Activated naive CD4-positive, alpha-beta T cell treated with anti-CD3 and anti-CD28 coated beads, Interleukin-2, amount 50 U/mL, for 72 hours (primary cell): ENCODE measurements at regions not wholly inside any gene's neighbourhood (a gene's known extent, or its start where the extent isn't known, plus 50 kb on each side); places are given as distances from the start of the nearest gene placed in this dataset.

Experiments
- ATAC-seq, 2 donors: fragments of 150-1000 bp; cut with Tn5 transposase; 2 replicates each; pipeline ENCODE4 v1.10.0; 2021; ENCODE audit warnings: mild to moderate bottlenecking in 2 of 2, moderate library complexity in 2 of 2
- DNase-seq, 2 donors: peaks; one replicate each; pipeline ENCODE4 v3.0.0; 2021 to 2022; ENCODE audit warnings: low spot score in 2 of 2
- H3K27ac Mint-ChIP-seq, 2 donors: one replicate each; pipeline ENCODE4 v1.8.0; 2022; ENCODE audit warnings: mild to moderate bottlenecking in 2 of 2, mixed read lengths in 2 of 2
- H3K36me3 Mint-ChIP-seq, 2 donors: one replicate each; pipeline ENCODE4 v1.8.0; 2022; ENCODE audit warnings: mixed read lengths in 2 of 2
- H3K9me3 Mint-ChIP-seq, 2 donors: one replicate each; pipeline ENCODE4 v1.8.0; 2022; ENCODE audit warnings: mixed read lengths in 2 of 2

DNA sequence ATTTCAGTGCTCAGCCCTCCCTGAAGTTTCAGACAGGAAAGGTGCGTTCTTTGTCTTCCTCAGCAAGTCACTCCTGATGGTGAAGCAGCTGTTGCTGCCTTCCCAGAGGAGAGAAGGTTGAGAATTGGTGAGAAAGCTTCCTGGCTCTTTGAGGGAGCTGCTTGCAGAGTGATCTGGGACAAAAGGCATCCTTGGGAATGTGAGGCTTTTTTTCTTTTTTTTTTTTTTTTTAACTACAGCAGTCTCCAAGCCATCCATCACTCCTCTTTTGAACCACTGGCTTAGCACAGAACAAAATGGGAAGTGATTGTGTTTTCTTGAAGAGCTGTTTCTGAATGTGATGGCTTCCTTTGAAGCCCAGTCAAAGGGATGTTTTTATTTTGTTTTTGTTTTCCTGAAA lies 120.4 kb upstream of the LRIG3 start:
- ATAC-seq (no peak), DNase-seq (no peak)
- no peak overlapping the region for H3K27ac Mint-ChIP-seq
- peaks cover 7 to 10% of the 10 kb centered on the region in 2 donors for H3K9me3 Mint-ChIP-seq
- H3K36me3 Mint-ChIP-seq, result no peaks in the 10 kb centered on the region

DNA sequence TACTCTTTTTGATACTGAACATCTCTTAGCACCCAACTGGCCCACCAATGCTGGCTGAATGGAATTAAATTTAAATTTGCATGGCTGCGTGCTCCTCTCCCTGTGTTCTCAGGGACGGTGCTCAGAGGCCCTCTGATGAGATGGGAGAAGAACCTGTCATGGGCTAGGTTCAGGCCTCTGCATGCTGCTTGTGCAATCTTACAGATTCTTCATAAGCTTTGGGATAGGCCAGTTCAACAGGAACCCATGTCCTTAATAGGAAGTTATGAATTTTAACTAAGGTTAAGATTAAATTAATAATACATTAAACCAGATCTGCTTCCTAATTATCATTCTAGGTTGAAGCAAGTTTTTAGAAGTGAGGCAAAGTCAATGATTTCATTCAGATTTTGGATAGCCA lies 119.7 kb upstream of the LRIG3 start:
- no peaks in the 10 kb centered on the region for H3K36me3 Mint-ChIP-seq
- DNase-seq, result no peak
- peaks cover 7 to 10% of the 10 kb centered on the region in 2 donors for H3K9me3 Mint-ChIP-seq
- ATAC-seq, result no peak
- H3K27ac Mint-ChIP-seq, result no peak overlapping the region

DNA sequence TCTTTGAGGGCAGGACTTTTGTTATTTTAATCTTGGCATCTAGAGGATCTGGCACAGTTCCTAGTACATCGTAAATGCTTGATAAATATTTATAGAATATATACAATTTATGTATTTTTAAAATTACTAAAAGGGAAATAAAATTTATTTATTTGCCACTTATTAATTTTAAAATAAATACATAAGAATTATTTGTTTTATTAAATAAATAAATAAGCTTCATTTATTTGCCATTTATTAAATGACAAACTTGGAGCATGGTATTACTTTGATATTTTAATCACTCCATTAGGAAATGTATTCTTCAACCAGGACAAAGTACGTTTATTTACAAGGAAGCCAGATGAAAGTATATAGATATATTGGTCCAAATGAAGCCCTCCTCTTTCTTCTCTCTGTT lies 118.7 kb upstream of the LRIG3 start:
- DNase-seq (no peak), ATAC-seq (no peak)
- Mint-ChIP-seq H3K27ac (no peak overlapping the region), H3K9me3 (peaks cover 7 to 10% of the 10 kb centered on the region in 2 donors), H3K36me3 (no peaks in the 10 kb centered on the region)

DNA sequence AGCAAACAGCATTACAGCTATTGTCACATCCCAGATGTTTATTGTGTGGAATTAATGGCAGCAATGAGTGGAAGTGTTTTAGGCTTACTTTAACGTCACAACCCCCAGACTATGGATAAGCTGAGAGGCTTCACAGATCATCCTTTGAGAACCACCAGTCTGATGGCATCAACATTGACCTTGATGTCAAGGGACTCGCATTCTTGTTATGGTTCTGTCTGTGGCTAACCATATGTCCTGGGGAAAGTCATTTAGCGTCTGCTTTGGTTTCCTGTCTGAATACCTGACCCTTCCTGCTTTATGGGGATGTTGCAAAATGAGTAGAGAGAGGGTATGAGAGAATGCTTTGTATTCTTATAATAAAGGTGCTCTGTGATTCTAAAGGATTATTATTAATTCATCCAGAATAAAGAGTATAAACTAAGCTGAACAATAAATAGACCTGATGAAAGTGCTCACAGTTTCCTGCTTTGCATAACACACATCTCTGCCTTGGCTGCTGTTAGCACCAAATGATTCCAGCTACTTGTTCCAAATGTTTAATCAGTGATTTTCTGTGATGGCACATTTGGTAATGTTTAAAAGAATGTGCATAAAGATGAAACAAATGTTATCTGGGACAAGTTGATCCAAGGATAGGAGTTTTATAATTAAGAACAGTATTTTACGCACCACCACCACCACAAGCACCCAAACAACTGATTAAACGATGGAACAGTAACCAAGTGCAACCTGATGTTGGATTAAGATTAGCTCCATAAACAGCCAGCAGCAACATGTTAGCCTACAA lies 116.9 kb upstream of the LRIG3 start:
- Mint-ChIP-seq H3K36me3 (no peaks in the 10 kb centered on the region), H3K27ac (no peak overlapping the region), H3K9me3 (peaks cover 7 to 10% of the 10 kb centered on the region in 2 donors)
- no peak for ATAC-seq
- DNase-seq, result no peak

DNA sequence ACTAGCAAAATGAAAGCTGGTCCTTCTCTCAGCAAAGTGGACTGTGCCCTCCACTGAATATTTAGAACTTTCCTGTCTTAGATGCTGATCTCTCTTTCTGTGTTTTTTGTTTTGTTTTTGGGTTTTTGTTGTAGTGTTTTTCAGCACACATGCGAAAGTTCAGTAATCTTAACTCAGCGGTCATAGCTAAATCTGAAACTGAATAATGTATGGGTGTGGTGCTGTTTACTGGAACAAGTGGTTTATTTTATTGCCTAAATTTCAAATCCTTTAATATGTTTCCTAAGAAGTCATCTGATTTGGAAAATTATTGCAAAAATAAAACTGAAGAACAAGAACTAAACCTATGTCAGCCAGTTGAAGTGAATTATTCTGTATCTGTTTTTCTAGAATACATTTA lies 116.0 kb upstream of the LRIG3 start:
- H3K27ac Mint-ChIP-seq, result no peak overlapping the region
- DNase-seq (no peak), ATAC-seq (no peak)
- H3K36me3 Mint-ChIP-seq, result no peaks in the 10 kb centered on the region
- peaks cover 3 to 11% of the 10 kb centered on the region in 2 donors for H3K9me3 Mint-ChIP-seq

DNA sequence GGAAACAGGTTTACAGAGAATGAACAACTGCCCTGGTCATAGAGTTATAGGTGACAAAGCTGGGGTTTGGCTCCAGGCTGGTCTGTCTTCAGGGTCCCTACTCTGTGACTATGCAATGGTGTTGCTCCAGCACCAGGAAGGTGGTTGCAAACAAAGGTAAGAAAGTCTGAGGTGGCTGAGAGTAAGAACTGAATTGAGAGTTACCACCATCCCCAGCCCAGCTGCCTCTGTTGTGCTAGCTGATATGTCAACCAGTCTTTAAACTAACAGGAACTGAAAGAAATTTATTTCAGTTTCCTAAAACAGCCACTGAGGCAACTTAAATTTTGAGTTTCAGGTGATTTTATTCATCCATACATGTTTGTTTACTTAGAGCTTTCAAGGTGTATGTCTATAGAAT lies 111.0 kb upstream of the LRIG3 start:
- Mint-ChIP-seq H3K27ac (no peak overlapping the region), H3K9me3 (peaks cover 0 to 6% of the 10 kb centered on the region in 2 donors), H3K36me3 (no peaks in the 10 kb centered on the region)
- ATAC-seq (no peak), DNase-seq (no peak)

DNA sequence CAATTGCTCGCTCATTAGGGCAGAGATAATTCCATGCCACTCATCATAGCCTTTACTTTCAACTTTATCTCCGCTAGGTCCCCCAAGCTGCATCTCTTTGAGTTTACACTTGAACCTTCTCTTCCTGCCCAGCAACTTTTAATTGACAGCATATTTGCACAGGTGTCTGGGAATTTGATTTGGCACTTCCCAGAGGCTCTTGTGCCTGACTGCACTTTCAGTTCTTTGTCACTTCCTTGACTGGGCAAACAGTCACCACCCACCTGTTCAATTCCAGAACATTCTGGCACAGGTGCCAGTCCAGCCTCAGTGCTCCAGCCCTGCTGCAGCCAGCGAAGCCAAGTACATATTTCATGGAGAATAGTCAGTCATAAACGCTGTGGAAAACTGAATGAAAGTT lies 110.1 kb upstream of the LRIG3 start:
- Mint-ChIP-seq H3K36me3 (no peaks in the 10 kb centered on the region), H3K27ac (no peak overlapping the region), H3K9me3 (peaks cover 0 to 6% of the 10 kb centered on the region in 2 donors)
- ATAC-seq (no peak), DNase-seq (no peak)

DNA sequence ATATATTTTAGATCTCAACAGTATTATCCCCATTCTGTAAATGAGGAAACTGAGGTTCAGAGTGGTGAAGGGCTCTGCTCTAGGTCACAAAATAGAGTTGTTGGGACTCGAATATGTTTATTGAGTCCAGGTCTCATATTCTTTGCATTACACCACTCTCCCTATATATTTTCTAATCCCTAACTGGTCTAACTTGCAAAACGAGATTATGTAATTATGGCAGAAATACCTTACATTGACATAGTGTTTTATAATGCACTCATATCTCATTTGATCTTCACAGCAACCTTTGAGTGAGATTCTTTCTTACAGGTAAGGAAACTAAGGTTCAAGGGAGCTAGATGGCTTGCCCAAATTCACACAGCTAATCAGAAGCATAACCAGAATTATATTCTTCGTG lies 106.9 kb upstream of the LRIG3 start:
- peaks cover 6 to 10% of the 10 kb centered on the region in 2 donors for H3K9me3 Mint-ChIP-seq
- no peak for DNase-seq
- H3K36me3 Mint-ChIP-seq, result no peaks in the 10 kb centered on the region
- ATAC-seq, result no peak
- no peak overlapping the region for H3K27ac Mint-ChIP-seq

DNA sequence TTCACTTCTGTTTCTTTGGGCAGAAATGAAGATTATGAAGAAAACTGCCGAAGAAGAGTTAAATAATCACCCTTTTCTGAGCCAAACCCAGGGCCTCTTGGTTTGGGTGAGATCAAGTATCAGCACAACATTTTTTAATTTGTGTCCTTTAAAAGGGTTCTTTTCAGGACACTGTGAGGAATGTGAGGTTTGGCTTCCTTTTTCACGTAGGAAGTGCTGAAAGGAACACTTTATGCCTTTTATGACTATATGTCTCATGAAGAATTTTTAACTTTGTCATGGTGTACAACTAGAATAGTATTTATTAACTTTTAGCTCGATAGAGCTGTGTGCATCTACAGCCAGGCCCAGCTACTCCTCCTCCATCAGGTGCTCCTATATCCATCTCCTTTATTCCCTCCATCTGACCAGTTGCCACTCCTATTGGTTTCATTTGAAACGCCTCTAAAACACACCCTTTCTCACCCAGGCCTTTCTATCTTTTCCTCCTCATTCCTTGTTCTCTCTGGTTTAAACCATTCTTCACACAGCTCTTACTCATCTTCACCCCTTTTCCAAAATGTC lies 103.6 kb upstream of the LRIG3 start:
- ATAC-seq (no peak), DNase-seq (no peak)
- Mint-ChIP-seq H3K36me3 (no peaks in the 10 kb centered on the region), H3K9me3 (peaks cover 5 to 12% of the 10 kb centered on the region in 2 donors), H3K27ac (no peak overlapping the region)

DNA sequence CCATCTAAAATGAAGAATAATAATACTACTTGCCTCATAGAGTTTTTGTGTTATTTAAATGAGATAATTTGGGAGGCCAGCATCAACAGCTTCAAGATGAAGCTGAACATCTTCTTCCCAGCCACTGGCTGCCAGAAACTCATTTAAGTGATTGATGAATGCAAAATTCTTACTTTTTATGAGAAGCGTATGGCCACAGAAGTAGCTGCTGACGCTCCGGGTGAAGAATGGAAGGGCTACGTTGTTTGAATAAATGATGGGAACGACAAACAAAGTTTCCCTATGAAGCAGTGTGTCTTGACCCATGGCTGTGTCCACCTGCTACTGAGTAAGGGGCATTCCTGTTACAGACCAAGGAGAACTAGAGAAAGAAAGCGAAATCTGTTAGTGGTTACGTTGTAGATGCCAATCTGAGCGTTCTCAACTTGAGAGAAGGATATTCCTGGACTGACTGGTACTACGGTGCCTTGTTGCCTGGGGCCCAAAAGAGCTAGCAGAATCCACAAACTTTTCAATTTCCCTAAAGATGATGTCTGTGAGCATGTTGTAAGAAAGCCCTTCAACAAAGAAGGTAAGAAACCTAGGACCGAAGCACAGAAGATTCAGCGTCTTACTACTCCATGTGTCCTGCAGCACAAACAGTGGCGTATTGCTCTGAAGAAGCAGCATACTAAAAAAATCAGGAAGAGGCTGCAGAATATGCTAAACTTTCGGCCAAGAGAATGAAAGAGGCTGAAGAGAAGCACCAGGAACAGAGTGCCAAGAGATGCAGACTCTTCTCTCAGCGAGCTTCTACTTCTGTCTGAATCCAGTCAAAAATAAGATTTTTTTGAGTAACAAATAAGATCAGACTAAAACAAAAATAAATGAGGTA lies 100.0 kb upstream of the LRIG3 start:
- H3K27ac Mint-ChIP-seq, result no peak overlapping the region
- DNase-seq, result no peak

DNA sequence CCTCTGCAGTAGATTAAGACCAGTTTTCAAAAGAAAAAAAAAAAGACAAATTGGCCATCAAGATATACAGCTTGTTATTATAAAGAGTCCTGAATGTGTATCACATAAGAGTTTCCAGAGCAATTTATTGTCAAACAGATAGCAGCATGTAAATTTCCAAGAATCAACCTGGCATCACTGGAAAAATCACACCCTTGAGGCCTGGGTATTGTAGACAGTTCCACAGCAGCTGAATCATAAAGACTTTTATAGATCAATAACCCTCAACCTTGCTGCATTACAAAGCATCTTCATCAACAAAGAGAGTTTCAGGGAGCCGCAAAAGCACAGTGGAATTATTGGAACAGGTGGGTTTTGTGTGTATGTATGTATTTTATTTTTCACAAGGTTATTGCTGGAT lies 94.6 kb upstream of the LRIG3 start:
- Mint-ChIP-seq H3K27ac (no peak overlapping the region), H3K36me3 (no peaks in the 10 kb centered on the region), H3K9me3 (no peaks in the 10 kb centered on the region)
- no peak for ATAC-seq
- no peak for DNase-seq

More for the DNA sequence above, 100.0 kb upstream of the LRIG3 start:
- no peaks in the 10 kb centered on the region for H3K36me3 Mint-ChIP-seq
- peaks cover 5 to 12% of the 10 kb centered on the region in 2 donors for H3K9me3 Mint-ChIP-seq
- ATAC-seq, result no peak

DNA sequence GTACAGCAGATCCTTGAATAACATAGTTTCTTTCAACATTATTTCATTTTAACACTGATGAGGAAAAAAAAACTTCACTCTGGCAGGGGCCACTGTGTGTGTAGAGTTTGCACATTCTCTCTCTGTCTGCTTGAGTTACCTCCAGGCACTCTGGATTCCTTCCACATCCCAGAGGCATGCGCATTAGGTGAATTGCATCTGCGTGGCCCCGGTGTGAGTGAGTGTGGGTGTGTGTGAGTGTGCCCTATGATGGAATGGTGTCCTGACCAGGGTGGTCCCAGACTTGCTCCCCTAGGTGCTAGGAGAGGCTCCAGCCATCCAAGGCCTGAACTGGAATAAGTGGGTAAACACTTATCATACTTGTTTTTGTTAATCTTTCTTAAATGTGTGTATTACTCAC lies 90.6 kb upstream of the LRIG3 start:
- no peaks in the 10 kb centered on the region for H3K36me3 Mint-ChIP-seq
- H3K9me3 Mint-ChIP-seq, result peaks cover 0 to 4% of the 10 kb centered on the region in 2 donors
- H3K27ac Mint-ChIP-seq, result no peak overlapping the region
- ATAC-seq, result no peak
- no peak for DNase-seq

DNA sequence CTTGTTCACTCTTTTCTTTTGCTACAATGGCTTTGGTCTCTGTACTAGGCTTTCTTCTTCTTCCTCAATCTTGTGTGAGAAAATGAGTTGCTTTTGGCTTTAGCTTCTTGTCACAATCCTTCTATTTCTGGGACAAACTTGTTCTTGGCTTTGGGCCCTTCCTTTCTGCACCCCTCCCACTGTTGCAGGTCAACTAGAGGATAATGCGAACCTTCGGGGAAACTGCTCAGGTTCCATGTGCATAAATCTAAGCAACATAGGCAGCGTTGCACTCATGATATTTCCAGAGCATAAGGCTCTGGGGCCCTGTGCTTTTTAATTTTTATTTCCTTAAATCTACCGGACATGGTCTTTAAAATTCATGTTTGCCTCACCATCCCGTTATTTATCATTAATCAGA lies 89.8 kb upstream of the LRIG3 start:
- ATAC-seq, result no peak

DNA sequence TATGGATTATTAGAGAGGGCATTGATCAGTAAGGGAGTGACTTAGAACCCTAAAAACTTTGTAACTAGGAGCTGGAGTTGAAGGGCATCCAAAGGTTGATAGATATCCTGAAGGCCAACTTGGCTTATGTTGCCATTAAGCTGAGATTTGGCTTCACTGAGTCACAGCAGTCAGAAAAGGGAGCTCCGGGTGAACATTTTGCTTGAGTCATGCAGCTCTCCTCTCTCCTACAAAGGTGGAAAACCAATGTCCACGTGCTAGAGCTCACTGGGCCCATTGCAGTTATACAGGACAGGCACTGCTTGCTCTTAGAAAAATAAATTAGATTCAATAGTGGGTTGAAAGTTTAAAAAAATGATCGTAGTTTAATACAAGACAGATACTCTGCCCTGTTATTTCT lies 87.3 kb upstream of the LRIG3 start:
- Mint-ChIP-seq H3K9me3 (peaks cover 0 to 4% of the 10 kb centered on the region in 2 donors), H3K27ac (no peak overlapping the region), H3K36me3 (no peaks in the 10 kb centered on the region)
- DNase-seq (no peak), ATAC-seq (no peak)

More for the DNA sequence above, 89.8 kb upstream of the LRIG3 start:
- H3K27ac Mint-ChIP-seq, result no peak overlapping the region
- peaks cover 0 to 4% of the 10 kb centered on the region in 2 donors for H3K9me3 Mint-ChIP-seq
- no peaks in the 10 kb centered on the region for H3K36me3 Mint-ChIP-seq
- no peak for DNase-seq

DNA sequence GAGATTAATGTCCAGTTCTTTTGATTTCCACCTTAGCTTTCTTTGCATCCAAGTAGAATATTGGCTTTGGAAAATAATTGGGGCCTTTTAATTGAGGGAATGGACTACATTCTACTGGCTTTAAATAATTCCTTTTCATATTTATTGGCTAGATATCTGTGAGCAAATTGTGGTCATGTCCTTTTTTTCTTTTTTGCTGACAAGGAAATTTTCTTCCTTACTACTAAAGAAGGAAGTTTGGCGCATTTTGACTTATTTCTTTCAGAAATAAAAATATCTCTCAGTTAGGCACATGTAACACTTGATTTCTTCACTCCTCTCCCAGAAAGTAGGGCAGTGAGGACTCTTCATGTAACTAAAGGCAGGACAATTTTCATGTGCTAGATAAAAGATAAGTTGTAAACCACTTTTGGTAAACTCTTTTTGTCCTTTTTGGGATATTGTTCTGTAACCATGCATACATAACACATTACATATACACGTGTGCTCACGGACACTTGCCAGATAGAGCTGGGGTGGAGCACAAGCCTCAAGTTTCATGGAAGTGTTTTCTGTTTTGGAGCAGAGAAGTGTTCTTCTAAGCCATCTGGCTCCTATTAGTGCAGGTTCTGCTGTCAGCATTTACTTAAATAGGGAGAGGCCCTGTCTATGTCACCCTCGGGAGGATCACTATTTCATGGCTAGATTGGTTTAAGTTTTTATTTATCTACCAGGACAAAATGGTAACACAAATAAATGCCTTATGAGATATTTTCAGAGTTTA lies 85.1 kb upstream of the LRIG3 start:
- Mint-ChIP-seq H3K27ac (no peak overlapping the region), H3K9me3 (peaks cover 0 to 4% of the 10 kb centered on the region in 2 donors), H3K36me3 (no peaks in the 10 kb centered on the region)
- ATAC-seq (no peak), DNase-seq (no peak)

DNA sequence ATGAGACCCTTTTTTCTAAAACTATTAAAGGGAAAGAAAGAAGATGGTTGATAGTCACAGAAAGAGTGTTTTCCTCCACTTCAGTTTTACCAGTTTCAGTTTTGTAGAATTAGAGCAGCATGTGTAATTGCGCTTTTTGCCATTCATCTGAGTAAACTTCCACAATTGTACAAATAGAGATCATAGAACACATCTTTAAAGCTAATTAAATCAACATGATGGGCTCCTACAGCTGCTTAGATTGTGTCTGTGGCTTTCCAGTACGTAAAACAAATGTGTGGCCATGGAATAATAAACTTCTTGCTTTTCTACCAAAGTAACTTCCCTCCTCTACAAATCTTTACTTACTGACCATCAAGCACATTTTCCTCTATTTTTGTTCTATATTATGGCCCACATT lies 84.2 kb upstream of the LRIG3 start:
- H3K27ac Mint-ChIP-seq, result no peak overlapping the region
- DNase-seq (no peak), ATAC-seq (no peak)
- no peaks in the 10 kb centered on the region for H3K36me3 Mint-ChIP-seq
- peaks cover 0 to 4% of the 10 kb centered on the region in 2 donors for H3K9me3 Mint-ChIP-seq
